Thoracic aorta (tissue), 2 donors: ENCODE measurements at regions not wholly inside any gene's neighbourhood (a gene's known extent, or its start where the extent isn't known, plus 50 kb on each side); places are given as distances from the start of the nearest gene placed in this dataset.

ENCODE experiments used
- ATAC-seq: fragments of 150-250 bp; one replicate; pipeline ENCODE4 v1.8.0; 2017; ENCODE audit warnings: low read depth; ENCODE audit not compliant: insufficient number of reproducible peaks, low FRiP score
- DNase-seq: peaks from one replicate; pipeline ENCODE4 v3.0.0-alpha.2; 2020; ENCODE audit warnings: low spot score
- H3K27ac ChIP-seq, 2 donors: fragments of 200-600 bp; sonication (generic); 1 replicate in 1 of 2; 2 replicates in 1 of 2; pipeline ENCODE4 v1.5.1; 2016; ENCODE audit warnings: mild to moderate bottlenecking in 2 of 2, moderate library complexity in 2 of 2
- H3K27me3 ChIP-seq: fragments of 200-600 bp; sonication (generic); replicated peaks from 2 replicates; pipeline ENCODE4 v1.6.0; 2016; ENCODE audit warnings: mild to moderate bottlenecking; ENCODE audit not compliant: insufficient read depth
- H3K36me3 ChIP-seq: fragments of 200-600 bp; sonication (generic); one replicate; pipeline ENCODE4 v1.5.1; 2016
- H3K4me1 ChIP-seq, 2 donors: fragments of 200-600 bp; sonication (generic); 1 replicate in 1 of 2; 2 replicates in 1 of 2; pipeline versions ENCODE4 v1.5.1 to v1.6.0; 2016; ENCODE audit warnings: low read depth in 2 of 2, mild to moderate bottlenecking in 1 of 2; ENCODE audit not compliant: control insufficient read depth in 1 of 2
- H3K4me3 ChIP-seq: fragments of 200-600 bp; sonication (generic); 2 replicates; pipeline ENCODE4 v1.5.1; 2016; ENCODE audit warnings: mild to moderate bottlenecking
- H3K9me3 ChIP-seq: fragments of 200-600 bp; sonication (generic); 2 replicates; pipeline ENCODE4 v1.5.1; 2016
- TF ChIP-seq, protein P1 (sequence below): fragments of 200-600 bp; sonication (generic); IDR thresholded peaks from one replicate; pipeline ENCODE4 v1.5.1; 2019; ENCODE audit warnings: antibody characterized with exemption

DNA sequence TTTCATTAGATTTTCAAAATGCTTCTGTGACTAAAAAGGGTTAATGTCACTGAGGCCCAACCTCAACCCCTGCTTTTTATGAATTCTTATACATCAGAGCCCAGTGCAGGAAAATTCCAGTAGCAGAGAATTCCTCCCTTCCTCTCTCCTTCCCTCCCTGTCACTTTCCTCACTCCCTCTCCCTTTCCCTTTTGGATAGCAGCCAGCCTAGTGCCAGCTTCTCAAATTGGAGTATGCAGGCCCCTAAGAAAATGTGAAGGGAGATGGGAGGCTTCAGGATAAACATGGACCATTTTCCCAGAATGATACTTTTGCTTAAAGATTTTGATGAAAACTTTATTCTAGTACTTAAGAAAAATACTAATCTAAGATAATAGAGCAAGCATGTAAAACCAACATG lies 507.4 kb downstream of the KDM4C start:
- Histone ChIP-seq H3K36me3 (no peaks in the 10 kb centered on the region), H3K27ac (no peak overlapping the region), H3K4me1 (no peaks in the 10 kb centered on the region), H3K4me3 (no peak overlapping the region), H3K27me3 (no peaks in the 10 kb centered on the region), H3K9me3 (no peaks in the 10 kb centered on the region)
- TF ChIP-seq, protein P1, sequence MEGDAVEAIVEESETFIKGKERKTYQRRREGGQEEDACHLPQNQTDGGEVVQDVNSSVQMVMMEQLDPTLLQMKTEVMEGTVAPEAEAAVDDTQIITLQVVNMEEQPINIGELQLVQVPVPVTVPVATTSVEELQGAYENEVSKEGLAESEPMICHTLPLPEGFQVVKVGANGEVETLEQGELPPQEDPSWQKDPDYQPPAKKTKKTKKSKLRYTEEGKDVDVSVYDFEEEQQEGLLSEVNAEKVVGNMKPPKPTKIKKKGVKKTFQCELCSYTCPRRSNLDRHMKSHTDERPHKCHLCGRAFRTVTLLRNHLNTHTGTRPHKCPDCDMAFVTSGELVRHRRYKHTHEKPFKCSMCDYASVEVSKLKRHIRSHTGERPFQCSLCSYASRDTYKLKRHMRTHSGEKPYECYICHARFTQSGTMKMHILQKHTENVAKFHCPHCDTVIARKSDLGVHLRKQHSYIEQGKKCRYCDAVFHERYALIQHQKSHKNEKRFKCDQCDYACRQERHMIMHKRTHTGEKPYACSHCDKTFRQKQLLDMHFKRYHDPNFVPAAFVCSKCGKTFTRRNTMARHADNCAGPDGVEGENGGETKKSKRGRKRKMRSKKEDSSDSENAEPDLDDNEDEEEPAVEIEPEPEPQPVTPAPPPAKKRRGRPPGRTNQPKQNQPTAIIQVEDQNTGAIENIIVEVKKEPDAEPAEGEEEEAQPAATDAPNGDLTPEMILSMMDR = no peak
- DNase-seq = no peak
- ATAC-seq = no peak

DNA sequence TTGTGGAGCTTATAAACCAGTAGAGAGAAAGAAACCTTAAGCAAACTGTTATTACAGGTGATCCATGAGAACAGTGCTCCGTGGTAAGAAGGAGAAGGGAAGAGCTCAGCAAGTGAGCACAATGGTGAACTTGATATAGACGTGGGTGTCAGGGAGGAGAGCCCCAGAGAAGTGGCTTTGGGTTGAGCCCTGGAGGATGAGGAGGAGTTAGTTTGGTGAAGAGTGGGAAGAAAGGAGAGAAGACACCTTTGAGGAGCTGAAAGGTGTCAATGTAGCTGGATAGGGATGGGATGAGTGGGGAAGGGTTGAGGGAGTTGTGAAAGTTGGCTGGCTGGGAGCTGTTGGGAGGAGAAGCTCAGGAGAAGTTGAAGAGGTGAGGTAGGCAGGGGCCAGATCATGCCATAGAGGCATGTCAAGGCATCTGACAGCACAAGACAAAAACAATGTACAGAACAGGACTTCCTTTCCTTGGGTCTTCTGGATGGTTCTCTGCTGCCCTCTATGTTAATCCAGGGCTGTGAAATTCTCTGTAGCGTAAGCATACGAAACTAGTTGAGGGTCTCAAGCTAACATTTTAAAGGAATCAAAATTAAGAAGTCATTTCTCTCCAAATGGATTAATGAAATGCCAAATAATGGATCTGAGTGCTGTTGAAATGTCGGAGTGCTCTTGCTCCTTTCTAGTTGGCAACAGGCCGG lies 501.9 kb downstream of the KDM4C start:
- no peak for ATAC-seq
- Histone ChIP-seq H3K27me3 (no peaks in the 10 kb centered on the region), H3K9me3 (no peaks in the 10 kb centered on the region), H3K27ac (no peak overlapping the region), H3K4me1 (no peaks in the 10 kb centered on the region), H3K36me3 (no peaks in the 10 kb centered on the region), H3K4me3 (no peak overlapping the region)
- TF ChIP-seq, protein P1 = no peak
- no peak for DNase-seq

DNA sequence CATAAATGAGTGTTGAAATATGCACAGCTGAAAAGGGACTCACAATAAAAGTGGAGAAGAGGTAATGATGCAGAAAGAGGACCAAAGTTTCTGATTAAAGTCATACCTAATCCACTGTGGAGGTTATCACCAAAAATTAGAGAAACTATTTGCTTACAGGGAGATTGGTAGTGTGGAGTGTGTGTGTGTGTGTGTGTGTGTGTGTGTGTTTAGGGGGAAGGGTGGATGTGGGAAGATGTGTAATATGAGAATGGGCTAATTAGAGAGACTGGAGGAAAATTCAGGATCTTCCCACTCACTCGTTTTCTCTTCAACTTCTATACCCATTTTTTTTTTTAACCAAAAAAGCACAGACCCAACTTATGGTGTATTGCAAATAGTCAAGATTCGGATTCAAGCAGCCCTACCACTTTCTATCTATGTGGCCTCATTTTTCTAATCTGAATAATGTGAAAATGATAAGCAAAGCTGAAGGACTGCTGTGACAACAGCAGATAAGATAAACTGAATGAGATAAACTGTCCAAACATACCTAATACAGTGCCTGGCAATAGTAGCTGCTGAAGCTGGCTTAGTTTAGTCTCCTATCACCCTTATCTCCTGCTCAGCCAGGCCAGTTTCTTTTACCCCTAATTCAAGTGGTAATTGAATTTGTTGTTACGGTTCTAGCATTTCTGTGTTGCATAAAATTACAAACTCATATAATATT lies 501.1 kb downstream of the KDM4C start:
- no peaks in the 10 kb centered on the region for H3K4me1 ChIP-seq
- no peaks in the 10 kb centered on the region for H3K36me3 ChIP-seq
- ATAC-seq (no peak), DNase-seq (no peak)
- TF ChIP-seq, protein P1 = no peak
- H3K9me3 ChIP-seq = no peaks in the 10 kb centered on the region
- no peaks in the 10 kb centered on the region for H3K27me3 ChIP-seq
- no peak overlapping the region for H3K4me3 ChIP-seq
- no peak overlapping the region for H3K27ac ChIP-seq

DNA sequence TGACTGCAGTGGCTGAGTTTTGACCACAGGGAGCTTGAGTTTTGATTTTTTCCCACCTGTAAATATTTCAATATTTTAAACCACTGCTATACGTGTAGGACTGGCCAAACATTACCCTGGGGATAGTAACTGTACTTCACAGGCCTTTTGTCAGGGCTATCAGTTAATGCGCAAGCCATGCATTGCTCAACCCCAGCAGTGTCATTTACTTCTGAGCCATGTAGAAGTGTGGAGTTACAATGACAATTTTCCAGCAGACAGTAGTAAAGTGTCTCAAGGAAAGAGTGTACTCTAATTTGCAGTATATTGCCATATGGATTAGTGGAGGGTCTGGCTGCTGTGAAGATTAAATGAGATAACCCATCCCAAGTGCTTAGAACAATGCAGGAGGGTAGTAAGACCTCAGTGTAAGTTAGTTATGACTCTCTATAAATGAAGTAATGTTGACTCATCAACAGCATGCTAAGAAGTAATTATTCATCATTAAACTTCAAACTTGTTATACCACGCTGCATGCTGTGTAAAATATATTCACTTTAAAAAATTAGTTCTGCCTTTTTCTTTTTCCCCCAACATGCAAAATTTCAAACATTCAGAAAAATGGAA lies 489.2 kb downstream of the KDM4C start:
- Histone ChIP-seq H3K36me3 (no peaks in the 10 kb centered on the region), H3K4me1 (no peaks in the 10 kb centered on the region), H3K27ac (no peak overlapping the region), H3K27me3 (no peaks in the 10 kb centered on the region), H3K4me3 (no peak overlapping the region), H3K9me3 (no peaks in the 10 kb centered on the region)
- TF ChIP-seq, protein P1 = no peak
- DNase-seq (no peak), ATAC-seq (no peak)

DNA sequence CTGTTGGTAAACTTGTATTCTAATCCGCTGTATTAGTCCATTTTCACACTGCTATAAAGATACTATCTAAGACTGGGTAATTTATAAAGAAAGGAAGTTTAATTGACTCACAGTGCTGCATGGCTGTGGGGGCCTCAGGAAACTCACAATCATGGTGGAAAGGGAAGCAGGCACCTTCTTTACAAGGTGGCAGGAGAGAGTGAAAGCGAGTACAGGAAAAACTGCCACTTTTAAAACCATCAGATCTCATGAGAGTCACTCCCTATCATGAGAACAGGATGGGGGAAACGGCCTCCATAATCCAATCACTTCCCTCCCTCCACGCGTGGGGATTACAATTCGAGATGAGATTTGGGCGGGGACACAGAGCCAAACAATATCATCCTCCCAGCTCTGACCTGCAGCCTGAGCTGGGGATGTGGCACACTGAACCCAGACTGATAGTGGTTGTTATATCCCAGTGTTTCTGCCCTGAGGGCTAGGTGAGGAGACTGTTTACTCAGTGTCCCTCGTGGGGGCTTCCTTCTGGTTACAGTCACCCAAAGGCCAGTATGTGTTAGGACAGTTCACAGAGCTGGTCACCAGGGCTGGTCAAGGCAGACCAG lies 488.3 kb downstream of the KDM4C start:
- H3K9me3 ChIP-seq = no peaks in the 10 kb centered on the region
- no peaks in the 10 kb centered on the region for H3K4me1 ChIP-seq
- no peak for ATAC-seq
- no peaks in the 10 kb centered on the region for H3K36me3 ChIP-seq
- H3K4me3 ChIP-seq = no peak overlapping the region
- H3K27ac ChIP-seq = no peak overlapping the region
- TF ChIP-seq, protein P1 = no peak
- no peaks in the 10 kb centered on the region for H3K27me3 ChIP-seq
- DNase-seq = no peak
